ENCODE measurements at regions not wholly inside any gene's neighbourhood (a gene's known extent, or its start where the extent isn't known, plus 50 kb on each side); places are given as distances from the start of the nearest gene placed in this dataset.
A peak's percentile ranks its signal among the peaks of the same experiment; 100 is the strongest.

GRCh38 chr5:97735209-97735608, 552.2 kb upstream of the RIOK2 start:
- in situ Hi-C loops (cut with HindIII; ENCODE audit: low sequenced_read_pairs): no loop called here
- H3K4me3 ChIP-seq (ENCODE audit: low read depth, low read length): no peak overlapping the region
- peak; percentile 50 for DNase-seq (ENCODE audit: low read depth)
- no peak for TF ChIP-seq CTCF (IDR thresholded peaks at IDR 0.05; ENCODE audit: low read depth, low read length, missing control alignments)

- TF ChIP-seq CTCF (IDR thresholded peaks at IDR 0.05; ENCODE audit: low read depth, low read length, missing control alignments): no peak
Observed at GRCh38 chr5:97737608-97738007, 554.6 kb upstream of the RIOK2 start.

GRCh38 chr5:97745817-97746216, 562.8 kb upstream of the RIOK2 start:
- in situ Hi-C loops (cut with HindIII; ENCODE audit: low sequenced_read_pairs): no loop called here
- DNase-seq (ENCODE audit: low read depth): no peak
- TF ChIP-seq CTCF (IDR thresholded peaks at IDR 0.05; ENCODE audit: low read depth, low read length, missing control alignments): no peak
- no peak overlapping the region for H3K4me3 ChIP-seq (ENCODE audit: low read depth, low read length)

More at GRCh38 chr5:97737608-97738007, 554.6 kb upstream of the RIOK2 start:
- in situ Hi-C loops (cut with HindIII; ENCODE audit: low sequenced_read_pairs): no loop called here
- H3K4me3 ChIP-seq (ENCODE audit: low read depth, low read length): no peak overlapping the region
- DNase-seq (ENCODE audit: low read depth): no peak

GRCh38 chr5:97750576-97750975, 567.5 kb upstream of the RIOK2 start:
- in situ Hi-C loops (cut with HindIII; ENCODE audit: low sequenced_read_pairs): no loop called here
- no peak for TF ChIP-seq CTCF (IDR thresholded peaks at IDR 0.05; ENCODE audit: low read depth, low read length, missing control alignments)
- no peak for DNase-seq (ENCODE audit: low read depth)
- no peak overlapping the region for H3K4me3 ChIP-seq (ENCODE audit: low read depth, low read length)

- no peak overlapping the region for H3K4me3 ChIP-seq (ENCODE audit: low read depth, low read length)
- DNase-seq (ENCODE audit: low read depth): no peak
- no peak for TF ChIP-seq CTCF (IDR thresholded peaks at IDR 0.05; ENCODE audit: low read depth, low read length, missing control alignments)
- in situ Hi-C loops (cut with HindIII; ENCODE audit: low sequenced_read_pairs): no loop called here
Observed at GRCh38 chr5:97751540-97751939, 568.5 kb upstream of the RIOK2 start.

GRCh38 chr5:97752871-97753270, 569.8 kb upstream of the RIOK2 start:
- in situ Hi-C loops (cut with HindIII; ENCODE audit: low sequenced_read_pairs): no loop called here
- H3K4me3 ChIP-seq (ENCODE audit: low read depth, low read length): no peak overlapping the region
- no peak for TF ChIP-seq CTCF (IDR thresholded peaks at IDR 0.05; ENCODE audit: low read depth, low read length, missing control alignments)
- peak; percentile 3 for DNase-seq (ENCODE audit: low read depth)

- TF ChIP-seq CTCF (IDR thresholded peaks at IDR 0.05; ENCODE audit: low read depth, low read length, missing control alignments): no peak
- H3K4me3 ChIP-seq (ENCODE audit: low read depth, low read length): no peak overlapping the region
Observed at GRCh38 chr5:97762483-97762882, 579.4 kb upstream of the RIOK2 start.

More at GRCh38 chr5:97762483-97762882, 579.4 kb upstream of the RIOK2 start:
- in situ Hi-C loops (cut with HindIII; ENCODE audit: low sequenced_read_pairs): no loop called here
- DNase-seq (ENCODE audit: low read depth): no peak

Measured in astrocyte of the cerebellum (primary cell).